ENCODE measurements at regions not wholly inside any gene's neighbourhood (a gene's known extent, or its start where the extent isn't known, plus 50 kb on each side); places are given as distances from the start of the nearest gene placed in this dataset.

DNA sequence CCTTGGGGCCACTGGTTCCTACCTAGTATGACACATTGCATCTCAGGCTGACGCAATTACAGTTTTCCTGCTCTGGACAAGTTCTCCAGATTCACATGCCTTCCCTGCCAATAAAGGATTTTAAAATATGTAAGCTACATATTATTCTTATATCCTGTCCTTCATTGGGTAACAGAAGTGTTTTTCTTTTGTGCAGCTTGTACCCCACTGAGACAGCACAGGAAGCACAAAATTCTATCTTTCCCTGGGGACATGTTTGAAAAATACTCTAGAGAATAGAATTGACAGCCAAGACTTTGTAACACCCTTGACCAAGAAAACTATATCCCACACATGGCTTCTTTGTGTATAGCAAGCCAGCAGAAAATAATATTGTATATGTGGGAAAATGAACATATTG lies 456.8 kb downstream of the MAFB start:
- no peak for DNase-seq (ENCODE audit: low spot score)

DNA sequence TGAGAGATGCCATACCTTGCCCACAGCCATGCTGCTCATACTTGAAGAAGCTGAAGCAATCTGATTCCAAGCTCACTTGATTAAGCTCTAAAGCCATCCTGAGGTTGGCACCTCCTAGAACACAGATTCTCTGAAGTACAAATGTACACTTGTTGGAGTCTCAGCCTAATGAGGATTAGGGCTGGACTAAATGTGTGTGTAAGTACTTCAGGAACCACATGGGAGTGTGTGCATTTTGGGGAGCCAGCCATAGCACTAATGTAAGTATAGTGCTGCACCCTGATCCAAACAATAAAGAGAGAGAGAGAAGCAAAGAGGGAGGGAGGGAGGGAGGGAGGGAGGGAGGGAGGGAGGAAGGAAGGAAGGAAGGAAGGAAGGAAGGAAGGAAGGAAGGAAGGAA lies 458.6 kb downstream of the MAFB start:
- no peak for DNase-seq (ENCODE audit: low spot score)

DNA sequence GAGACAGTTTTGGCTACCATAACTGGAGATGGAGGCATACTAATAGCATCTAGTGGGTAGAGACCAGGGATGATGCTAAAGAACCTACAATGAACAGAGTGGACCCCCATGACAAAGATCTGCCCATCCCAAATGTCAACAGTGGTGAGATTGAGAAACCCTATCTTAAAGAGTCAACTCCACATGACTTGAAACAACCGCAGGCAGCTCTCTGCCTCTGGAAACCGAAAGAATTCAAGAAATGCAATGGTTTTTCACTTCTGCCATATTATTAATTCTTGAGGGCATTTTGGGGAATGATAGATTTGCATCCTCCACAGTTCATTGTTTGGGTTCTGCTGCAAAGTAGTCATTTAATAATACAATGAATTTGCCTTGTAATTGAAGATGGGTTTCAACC lies 463.4 kb downstream of the MAFB start:
- no peak for DNase-seq (ENCODE audit: low spot score)

DNA sequence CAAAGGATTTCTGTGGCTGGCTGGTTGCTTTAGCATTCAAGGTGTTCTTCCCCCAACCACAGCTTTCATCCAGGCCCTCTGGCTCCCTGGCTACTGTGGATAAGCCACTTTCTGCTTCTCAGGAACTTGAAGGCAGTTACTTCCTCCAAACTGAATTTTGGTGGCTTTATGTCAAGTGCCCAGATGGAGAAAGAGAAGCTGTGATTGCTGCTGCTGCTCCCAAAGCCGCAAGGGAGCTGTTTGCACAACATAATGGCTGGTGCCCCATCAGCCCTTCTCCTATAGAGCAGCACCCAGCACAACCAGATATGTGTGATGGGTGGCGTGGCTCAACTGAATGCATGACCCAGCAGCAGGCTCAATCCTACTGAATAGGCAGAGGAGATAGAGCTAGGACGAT lies 465.2 kb downstream of the MAFB start:
- no peak for DNase-seq (ENCODE audit: low spot score)

DNA sequence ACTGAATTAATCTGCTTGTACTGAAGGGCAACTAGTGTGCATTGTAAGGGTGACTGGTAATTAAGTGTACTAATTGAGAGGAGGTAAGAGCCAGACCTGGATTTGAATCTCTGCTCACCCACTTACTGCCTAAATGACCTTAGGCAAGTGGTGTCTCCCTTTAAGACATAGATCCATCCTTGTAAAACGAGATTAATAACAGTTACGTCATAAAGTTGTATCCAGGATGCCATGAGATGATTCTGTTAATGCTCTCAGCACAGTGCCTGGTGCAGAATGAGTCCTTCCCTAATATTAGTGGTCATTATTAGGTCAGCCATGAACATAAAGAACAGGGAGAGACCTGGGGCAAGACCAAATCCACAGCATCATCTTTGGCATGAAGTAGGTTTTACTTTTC lies 470.1 kb downstream of the MAFB start:
- no peak for DNase-seq (ENCODE audit: low spot score)

DNA sequence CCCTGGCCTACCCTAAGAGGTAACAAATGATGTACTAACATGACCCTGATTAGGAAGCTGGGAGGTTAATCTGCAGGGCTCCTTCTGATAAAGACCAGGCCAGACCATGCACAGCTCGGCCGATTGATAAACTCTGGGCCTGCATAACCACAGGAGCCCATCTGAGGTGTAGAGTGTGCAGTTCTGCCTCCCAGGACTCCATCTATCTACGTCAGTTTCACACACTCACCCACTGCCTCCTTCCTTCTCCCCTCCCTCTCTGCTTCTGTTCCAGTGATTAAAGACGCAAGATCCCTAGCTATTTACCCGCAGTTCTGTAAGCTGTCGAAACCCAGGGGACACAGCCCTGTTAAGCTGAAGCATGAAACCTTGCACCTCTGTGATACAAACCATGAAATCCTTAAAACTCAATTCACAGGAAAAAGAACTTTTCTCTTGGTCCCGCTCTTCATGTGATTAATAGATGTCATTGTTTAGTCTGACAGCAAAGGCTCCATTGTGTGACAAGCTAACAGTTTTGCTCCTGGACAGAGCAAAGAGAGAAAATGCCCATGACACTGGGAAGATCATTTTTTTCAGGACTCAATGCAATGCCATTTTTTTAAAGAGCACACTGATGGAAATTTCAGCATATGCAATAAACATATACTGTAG lies 470.6 kb downstream of the MAFB start:
- DNase-seq (ENCODE audit: low spot score), result peak; percentile 59

DNA sequence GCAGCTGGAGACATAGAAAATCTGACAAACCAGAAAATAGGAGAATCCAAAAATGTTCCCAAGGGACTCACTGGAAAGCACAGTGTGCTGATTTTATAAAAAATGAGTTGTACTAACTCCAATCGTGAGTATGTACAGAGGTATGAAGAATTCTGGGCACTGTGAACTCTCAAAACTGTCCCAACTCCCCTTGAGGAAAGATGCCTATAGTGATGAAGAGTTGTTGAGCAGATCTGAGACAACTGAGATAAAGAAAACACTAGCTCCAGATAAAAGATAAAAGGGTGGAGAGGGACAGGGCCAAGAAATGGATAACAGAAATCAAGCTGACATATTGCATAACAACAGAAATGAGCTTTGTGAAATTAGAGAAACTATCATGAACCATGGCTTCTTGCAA lies 481.4 kb downstream of the MAFB start:
- no peak for DNase-seq (ENCODE audit: low spot score)

DNA sequence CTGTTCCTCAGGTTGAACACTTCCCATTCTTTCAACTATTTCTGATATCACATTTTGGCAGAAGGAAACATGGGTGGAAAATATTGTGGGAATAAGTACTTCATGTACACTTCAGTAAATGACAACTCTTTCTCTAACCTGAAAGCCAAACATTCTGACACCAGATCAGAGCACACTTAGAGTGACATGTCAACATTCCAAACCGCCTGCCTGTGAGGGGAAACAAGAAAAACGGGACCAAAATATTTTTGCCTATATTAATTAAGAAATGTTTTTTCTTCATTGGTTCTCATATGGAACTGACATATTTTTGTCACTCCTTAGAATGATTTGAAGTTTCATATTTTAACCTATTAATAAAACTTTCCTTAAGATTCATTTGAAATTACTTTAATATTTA lies 483.1 kb downstream of the MAFB start:
- no peak for DNase-seq (ENCODE audit: low spot score)

DNA sequence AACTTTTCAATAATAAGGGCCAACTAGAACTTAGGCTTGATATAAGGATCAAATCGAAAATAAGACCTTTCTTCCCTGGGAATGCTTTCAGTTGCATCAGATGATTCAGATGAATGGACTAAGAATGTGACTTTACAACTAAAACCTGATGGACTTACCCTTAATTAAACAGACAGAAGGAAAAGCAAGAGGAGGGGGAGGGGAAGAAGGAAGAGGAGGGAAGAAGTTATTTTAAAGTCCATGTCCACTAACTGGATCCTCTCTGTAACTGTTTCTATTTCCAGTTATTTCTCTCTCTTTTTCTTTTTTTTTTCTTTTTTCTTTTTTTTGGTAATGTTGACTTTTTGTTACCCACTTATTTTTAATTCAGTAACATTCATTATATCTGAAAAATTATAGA lies 486.0 kb downstream of the MAFB start:
- DNase-seq (ENCODE audit: low spot score), result no peak

DNA sequence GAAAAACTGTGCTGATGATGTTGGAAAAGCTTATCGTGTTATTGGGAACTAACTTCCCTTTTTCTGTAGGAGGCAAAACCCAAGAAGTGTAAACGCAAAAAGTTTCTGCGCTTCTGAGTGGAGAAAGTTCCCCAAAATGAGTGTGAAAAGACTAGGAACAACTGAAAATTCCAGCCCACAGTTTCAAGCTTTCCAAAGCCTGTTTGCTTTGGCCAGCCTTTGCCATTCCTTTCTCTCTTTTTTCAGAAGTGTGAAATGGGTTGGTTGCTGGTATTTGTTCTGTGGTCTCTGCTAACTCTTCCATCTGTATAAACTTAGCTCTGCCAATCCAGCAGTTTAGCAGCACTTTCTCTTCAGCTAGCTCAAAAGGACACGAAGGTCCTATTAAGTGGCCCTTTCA lies 491.3 kb downstream of the MAFB start:
- DNase-seq (ENCODE audit: low spot score), result no peak

DNA sequence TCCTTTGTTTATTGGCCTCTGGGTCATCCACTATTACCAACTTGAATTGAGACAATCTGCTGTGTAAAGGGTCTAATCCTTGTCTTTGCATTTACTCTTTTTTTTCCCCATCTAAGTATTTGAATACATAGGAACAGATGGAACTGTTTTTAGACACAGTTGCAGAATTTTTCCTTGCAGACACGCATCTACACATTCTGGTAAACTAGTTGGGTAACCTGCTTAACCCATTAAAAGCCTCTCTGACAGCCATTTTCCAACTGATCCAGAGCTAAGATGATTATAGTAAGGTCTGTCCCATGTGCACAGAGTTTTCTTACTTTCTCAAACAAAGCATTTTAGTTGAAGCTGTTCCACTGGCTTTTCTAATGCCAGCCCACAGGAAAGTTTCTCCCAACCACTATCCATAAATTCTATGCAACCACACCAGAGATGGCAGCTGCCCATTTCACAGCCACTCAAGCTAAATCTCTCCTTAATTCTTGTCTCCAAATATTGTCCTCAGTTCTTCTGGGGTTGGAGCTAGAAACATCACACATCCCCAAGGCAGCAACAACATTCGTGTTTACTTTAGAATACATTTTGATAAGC lies 492.1 kb downstream of the MAFB start:
- no peak for DNase-seq (ENCODE audit: low spot score)

DNA sequence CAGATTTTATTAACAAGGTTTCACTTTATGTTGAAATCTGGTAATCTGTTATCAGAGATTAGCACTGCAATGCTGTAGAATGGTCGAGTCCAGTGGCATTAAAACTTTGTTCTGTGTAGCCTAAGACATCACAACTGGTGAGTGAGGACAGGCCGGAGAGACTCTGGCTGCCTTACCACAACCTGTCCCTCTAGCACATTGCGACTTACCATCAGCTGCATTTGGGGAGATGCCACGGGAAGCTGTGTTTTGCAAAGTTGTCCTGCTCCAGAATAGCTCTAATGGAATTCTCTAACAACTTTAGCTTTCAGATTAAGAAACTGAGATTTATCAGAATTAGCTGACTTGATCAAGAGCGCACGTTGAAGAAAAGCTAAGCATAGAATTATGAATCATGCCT lies 493.3 kb downstream of the MAFB start:
- DNase-seq (ENCODE audit: low spot score), result no peak

DNA sequence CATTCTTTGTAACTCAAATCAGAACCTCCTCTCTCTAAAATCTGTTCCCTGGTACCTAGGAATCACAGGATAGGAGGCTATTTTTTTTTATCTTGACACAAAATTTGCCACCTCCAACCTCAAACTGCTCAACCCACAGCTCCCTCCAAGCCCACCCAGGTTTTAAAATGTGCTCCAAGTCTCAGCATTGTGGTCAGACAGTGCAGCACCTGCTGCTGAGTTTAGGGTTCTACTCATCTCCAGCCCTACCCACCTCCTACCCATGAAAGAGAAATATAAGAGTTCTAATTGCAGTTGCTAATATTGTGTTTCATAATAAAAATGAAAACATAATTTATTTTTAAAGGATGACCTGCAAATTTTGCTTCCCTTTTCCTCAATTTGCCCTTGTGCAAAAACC lies 496.5 kb downstream of the MAFB start:
- no peak for DNase-seq (ENCODE audit: low spot score)

DNA sequence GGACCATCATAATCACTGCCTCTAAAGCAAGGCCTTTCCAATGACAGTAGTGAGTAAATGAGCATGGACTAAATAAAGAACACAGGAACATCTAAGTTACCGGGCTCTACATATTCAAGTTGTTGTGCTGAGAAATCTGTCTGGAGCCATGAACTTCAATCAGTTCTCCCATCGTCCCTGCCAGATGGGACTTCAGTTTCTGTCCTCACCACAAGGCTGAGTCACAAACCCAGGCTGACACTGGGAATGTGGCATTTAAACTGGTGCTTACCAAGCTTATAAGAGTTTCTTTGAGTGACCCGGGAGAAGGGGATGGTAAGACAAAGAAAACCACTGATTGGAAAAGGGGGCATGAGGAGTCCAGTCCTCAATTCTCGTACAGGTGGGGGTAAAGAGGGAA lies 497.0 kb downstream of the MAFB start:
- no peak for DNase-seq (ENCODE audit: low spot score)

DNA sequence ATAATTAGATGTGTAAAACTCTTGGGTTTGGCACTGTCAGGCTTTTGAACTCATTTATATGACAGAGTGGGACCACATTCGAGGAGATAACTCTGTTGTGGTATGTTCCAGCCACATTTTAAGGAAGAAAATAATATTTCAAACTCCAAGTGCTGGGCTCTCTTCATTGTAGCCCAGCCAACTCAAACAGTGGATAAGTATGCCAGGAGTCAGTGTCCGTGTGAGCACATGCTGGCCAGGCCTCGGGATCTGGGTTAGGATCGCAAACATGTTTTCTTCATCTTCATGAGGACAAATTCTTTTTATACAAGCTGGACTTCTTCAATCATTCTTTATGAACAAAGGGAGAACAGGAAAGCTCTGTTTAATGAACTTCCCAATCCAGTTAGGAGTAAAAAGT lies 497.5 kb downstream of the MAFB start:
- no peak for DNase-seq (ENCODE audit: low spot score)

DNA sequence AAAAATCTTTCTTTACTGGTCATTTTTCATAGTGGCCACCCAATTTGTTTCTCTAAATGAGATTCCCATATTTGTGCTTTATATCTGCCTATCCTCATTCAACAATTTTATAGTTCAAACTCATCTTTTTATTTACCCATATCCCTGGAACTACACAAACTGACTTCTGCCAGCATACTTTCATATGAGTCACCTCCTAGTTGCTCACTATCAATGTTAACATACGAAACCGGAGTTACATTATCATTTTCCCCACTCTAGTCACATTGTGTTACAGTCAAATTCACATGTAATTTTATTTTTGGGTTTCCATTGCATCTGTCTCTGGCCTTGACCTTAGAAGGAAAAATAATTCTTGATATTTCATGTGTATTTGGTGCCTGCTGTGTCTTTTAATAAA lies 499.4 kb downstream of the MAFB start:
- DNase-seq (ENCODE audit: low spot score), result no peak

DNA sequence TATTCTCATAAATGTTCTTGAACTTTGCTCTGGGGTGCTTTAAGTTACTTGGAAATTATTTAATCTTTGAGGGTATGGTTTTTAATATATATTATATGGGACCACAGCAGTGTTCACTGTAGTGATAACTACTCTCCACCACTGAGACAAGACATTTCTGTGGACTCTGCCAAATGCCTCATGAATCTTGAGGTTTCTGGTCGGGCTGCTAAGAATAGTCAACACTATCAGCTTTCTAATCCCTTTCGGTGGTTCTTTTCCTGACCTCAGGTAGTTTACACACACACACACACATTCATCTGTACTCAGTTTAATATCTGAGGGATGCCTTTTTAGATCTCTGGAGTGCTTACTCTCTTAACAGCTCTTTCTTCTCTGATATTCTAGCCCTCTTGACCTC lies 500.7 kb downstream of the MAFB start:
- no peak for DNase-seq (ENCODE audit: low spot score)

DNA sequence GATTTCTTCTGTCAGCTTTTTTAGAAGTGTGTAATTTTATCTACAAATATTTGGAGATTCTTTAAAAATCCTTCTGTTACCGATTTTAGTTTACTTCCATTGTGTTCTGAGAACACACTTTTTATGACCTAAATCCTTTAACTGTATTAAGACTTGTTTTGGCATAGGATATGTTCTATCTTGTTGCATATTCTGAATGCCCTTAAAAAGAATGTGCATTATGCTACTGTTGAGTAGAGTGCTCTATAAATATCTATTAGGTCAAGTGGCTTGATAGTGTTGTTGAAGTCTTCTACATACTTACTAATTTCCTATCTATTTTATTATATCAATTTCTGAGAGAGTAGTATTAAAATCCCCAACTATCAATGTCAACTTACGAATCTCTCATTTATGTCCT lies 502.2 kb downstream of the MAFB start:
- DNase-seq (ENCODE audit: low spot score), result no peak

DNA sequence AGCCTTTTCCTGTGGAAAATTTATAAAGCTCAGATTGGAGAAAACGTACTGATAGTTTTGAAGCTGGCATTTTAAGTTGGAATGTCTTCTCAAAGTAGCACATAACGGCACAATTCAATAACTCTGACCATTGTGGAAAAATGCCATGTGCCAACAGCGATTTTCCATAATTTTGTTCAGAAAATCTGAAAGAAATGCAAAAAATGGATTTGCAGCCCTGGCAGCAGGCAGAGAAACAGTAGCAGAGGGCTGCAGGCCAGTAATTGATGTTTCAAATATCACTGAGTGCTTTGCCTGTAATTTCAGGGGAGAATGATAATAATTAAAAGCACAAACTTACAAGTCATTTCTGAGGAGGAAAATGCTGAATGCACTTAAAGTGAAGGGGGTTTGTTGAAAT lies 507.4 kb downstream of the MAFB start:
- no peak for DNase-seq (ENCODE audit: low spot score)

DNA sequence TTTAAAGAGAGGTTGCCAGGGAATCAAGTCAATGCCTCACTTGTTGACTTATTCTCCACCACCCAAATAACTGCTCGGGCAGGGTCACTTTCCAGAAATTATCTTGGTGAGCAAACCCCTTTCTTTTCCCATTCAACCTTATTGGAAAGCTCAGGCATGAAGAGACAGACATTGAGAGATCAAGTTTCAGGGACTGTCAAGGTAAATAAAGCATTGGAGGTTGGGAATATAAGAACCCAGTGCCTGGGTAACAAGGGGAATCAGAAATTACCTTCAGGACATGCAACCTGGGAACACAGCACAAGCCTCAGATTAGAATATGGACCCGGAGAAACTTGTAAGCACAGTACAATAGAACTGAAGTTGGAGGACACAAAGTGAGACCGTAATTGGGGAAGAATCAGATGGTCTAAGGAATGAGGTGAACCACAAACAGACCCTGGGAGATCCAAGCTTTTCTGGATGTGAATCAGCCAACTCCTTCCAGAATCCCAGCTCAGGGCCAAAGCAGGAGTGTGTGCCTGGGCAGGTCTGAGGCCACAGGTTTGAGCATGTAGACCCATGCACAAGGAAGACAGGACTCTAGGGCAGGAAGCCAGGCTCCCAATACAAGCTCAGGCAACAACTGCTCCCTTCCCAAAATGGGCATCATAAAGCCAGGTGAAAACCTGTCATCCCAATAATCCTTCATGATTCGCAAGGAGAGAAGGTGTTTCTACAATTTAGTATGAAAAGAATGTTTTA lies 512.8 kb downstream of the MAFB start:
- no peak for DNase-seq (ENCODE audit: low spot score)

DNA sequence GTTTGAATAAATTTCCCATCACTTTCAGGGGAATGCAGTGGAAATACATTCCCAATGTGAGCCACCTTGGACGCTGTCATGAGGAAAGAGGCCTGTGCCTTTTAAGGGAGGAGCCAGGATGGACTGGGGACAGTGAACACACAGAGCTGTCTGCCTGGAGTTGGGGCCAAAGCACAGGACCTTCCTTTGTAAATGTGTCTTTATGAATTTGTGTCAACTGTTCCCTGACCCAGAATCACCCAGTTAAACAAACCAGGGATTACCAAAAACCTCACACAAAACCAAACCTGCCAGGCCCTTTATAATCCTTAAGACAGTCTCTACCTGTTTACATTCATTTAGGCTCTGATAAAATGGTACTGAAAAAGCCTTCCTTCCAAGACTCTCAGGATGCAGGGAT lies 513.7 kb downstream of the MAFB start:
- DNase-seq (ENCODE audit: low spot score), result no peak

DNA sequence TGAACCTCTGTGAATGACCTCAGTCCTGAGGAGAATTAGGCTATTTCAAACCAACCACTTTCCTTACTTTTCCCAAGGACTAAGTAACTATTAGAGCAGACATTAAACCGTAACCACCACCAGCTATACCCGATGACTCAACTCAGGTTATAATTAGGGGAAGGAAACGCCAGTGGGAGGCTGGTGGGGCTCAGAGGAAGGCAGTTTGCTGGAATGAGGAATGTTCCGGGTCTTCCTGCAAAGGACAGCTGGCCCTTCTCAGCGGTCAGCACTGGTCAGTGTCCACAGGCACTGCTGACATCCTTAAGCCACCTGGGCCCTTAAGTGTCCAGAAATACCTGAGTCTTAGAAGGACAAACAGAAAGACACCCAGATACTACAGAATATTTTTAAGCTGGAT lies 515.2 kb downstream of the MAFB start:
- no peak for DNase-seq (ENCODE audit: low spot score)

DNA sequence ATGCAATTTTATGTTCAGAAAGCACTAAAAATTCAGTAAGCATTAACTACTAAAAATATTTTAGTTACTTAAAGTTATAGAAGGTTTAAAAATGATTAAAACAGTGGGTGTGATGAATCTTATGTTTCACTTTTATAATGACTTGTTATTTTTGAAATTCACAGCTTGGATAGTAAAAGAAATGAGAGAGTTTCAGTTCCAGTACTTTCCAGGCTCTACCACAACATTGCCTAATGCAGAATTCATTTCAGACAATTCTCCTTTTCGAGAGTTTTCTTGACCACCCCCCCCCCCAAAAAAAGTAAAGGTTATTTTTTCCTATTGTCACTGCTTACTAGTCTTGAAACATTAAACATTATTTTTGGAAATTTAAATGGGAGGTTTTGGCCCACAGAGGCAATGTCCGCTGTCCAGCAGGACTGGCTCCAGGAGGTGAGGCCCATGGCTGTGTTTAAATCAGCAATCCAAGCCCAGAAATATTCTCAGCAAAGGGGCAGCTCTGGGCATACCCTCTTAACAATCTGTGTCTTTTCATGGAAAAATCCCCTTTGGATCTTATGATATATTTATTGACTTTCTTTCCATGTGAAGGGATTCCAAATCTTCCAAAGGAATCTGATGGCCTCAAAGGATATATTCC lies 519.9 kb downstream of the MAFB start:
- DNase-seq (ENCODE audit: low spot score), result no peak

Measured in putamen (tissue), 1 donor.